Endothelial cell (in vitro differentiated cells): ENCODE measurements at regions not wholly inside any gene's neighbourhood (a gene's known extent, or its start where the extent isn't known, plus 50 kb on each side); places are given as distances from the start of the nearest gene placed in this dataset.

Experiments
- DNase-seq: peaks from one replicate; pipeline ENCODE4 v3.0.0; 2021; ENCODE audit warnings: low spot score
- H3K27ac Mint-ChIP-seq: one replicate; pipeline ENCODE4 v1.8.0; 2021; ENCODE audit warnings: mixed read lengths, inconsistent platforms; ENCODE audit not compliant: unreplicated experiment
- H3K27me3 Mint-ChIP-seq: one replicate; pipeline ENCODE4 v1.8.0; 2021; ENCODE audit warnings: mild to moderate bottlenecking, moderate library complexity, mixed read lengths, inconsistent platforms; ENCODE audit not compliant: unreplicated experiment
- H3K36me3 Mint-ChIP-seq: one replicate; pipeline ENCODE4 v1.8.0; 2021; ENCODE audit warnings: mild to moderate bottlenecking, low read depth, mixed read lengths, inconsistent platforms; ENCODE audit not compliant: unreplicated experiment
- H3K4me1 Mint-ChIP-seq: one replicate; pipeline ENCODE4 v1.8.0; 2021; ENCODE audit warnings: mild to moderate bottlenecking, mixed read lengths, inconsistent platforms; ENCODE audit not compliant: unreplicated experiment
- H3K4me3 Mint-ChIP-seq: one replicate; pipeline ENCODE4 v1.8.0; 2021; ENCODE audit warnings: mild to moderate bottlenecking, mixed read lengths, inconsistent platforms; ENCODE audit not compliant: unreplicated experiment
- H3K9me3 Mint-ChIP-seq: one replicate; pipeline ENCODE4 v1.8.0; 2021; ENCODE audit warnings: mixed read lengths, inconsistent platforms; ENCODE audit not compliant: unreplicated experiment
- CTCF ChIP-seq: fragments of 200-600 bp; sonication (generic); IDR thresholded peaks from one replicate; pipeline ENCODE4 v1.5.0; 2021; ENCODE audit warnings: antibody characterized with exemption; ENCODE audit not compliant: unreplicated experiment

DNA sequence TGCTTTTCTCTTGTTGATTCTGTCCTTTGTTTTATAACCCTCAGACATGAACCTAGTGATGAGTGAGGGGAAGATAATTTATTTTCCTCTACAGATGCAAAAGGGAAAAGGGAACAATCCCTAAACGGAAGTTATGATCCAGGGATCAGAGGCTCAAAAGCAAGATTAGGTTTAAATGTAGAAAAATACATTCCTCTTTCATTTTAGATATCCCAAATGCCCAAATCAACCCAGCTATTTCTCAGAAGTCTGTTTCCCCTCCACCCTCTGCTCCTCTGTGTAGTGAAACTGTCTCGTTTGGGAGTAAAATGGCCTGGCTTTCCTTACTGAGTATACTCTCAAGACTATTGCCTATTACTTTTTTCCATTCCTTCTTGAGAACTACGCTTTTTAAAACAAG lies 97.1 kb downstream of the PRL start:
- Mint-ChIP-seq H3K4me3 (no peak overlapping the region), H3K27me3 (peaks cover 1% of the 10 kb centered on the region), H3K36me3 (peaks cover 7% of the 10 kb centered on the region), H3K27ac (no peak overlapping the region), H3K4me1 (no peaks in the 10 kb centered on the region), H3K9me3 (no peaks in the 10 kb centered on the region)
- no peak for DNase-seq
- TF ChIP-seq CTCF, result no peak

GRCh38 chr6:22204153-22204552 lies 92.7 kb downstream of the PRL start:
- Mint-ChIP-seq H3K27ac (no peak overlapping the region), H3K4me1 (peaks cover 9% of the 10 kb centered on the region), H3K27me3 (peaks cover 3% of the 10 kb centered on the region), H3K36me3 (peaks cover 5% of the 10 kb centered on the region), H3K4me3 (no peak overlapping the region), H3K9me3 (no peaks in the 10 kb centered on the region)
- TF ChIP-seq CTCF, result no peak
- no peak for DNase-seq

GRCh38 chr6:22205266-22205665 lies 91.6 kb downstream of the PRL start:
- TF ChIP-seq CTCF, result no peak
- no peak overlapping the region for H3K4me3 Mint-ChIP-seq
- H3K36me3 Mint-ChIP-seq, result no peaks in the 10 kb centered on the region
- peaks cover 3% of the 10 kb centered on the region for H3K27me3 Mint-ChIP-seq
- H3K4me1 Mint-ChIP-seq, result peaks cover 9% of the 10 kb centered on the region
- DNase-seq, result no peak
- no peaks in the 10 kb centered on the region for H3K9me3 Mint-ChIP-seq
- H3K27ac Mint-ChIP-seq, result no peak overlapping the region

DNA sequence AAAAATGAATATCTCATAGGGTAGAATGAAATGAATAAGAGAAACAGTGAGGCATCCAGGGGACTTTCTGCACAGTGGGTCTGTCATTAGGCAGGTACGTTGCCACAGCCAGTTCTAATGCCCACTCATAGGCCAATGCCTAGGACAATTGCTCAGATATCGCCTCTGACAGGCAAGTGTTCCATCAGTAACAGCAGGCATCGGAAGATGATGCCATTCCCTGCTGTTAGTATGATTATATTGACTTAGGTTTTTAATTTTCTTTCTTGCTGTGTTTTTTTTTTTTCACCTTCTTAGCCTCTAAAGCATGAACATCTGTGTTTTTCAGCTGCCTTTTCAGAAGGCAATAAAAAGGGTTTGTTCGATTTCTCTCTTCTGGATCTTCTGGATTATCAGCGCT lies 90.7 kb downstream of the PRL start:
- TF ChIP-seq CTCF, result no peak
- H3K27ac Mint-ChIP-seq, result no peak overlapping the region
- no peaks in the 10 kb centered on the region for H3K9me3 Mint-ChIP-seq
- peaks cover 9% of the 10 kb centered on the region for H3K4me1 Mint-ChIP-seq
- peaks cover 3% of the 10 kb centered on the region for H3K27me3 Mint-ChIP-seq
- DNase-seq, result no peak
- H3K36me3 Mint-ChIP-seq, result no peaks in the 10 kb centered on the region
- no peak overlapping the region for H3K4me3 Mint-ChIP-seq

DNA sequence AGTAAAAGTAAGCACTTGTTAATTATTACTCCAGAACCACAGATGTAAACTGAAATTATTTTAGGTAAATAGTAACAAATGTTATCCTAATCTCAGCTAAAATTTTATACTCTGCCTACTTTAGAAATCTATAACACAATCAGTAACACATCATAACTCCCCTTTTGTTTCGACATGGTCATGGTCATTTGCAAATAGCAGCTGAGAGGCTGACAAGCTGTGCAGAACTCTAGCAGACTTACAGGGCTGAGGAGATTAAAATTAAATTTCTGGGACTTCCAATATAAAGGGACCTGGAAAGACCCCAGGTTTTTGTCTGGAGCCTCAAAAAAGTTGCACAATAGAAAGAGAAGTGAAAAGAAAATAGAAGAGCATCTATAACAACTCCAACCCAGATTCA lies 88.8 kb downstream of the PRL start:
- no peak for DNase-seq
- Mint-ChIP-seq H3K36me3 (no peaks in the 10 kb centered on the region), H3K4me1 (peaks cover 9% of the 10 kb centered on the region), H3K9me3 (no peaks in the 10 kb centered on the region), H3K27ac (no peak overlapping the region), H3K27me3 (peaks cover 3% of the 10 kb centered on the region), H3K4me3 (no peak overlapping the region)
- no peak for TF ChIP-seq CTCF
